OCI-LY3 (cell line): ENCODE measurements at regions not wholly inside any gene's neighbourhood (a gene's known extent, or its start where the extent isn't known, plus 50 kb on each side); places are given as distances from the start of the nearest gene placed in this dataset.
"Not testable (repeated sequence)": the region's sequence is repeated elsewhere in the genome, so short reads cannot be mapped to it uniquely, and the experiment has no call there.

ENCODE experiments used
- H2AFZ ChIP-seq: fragments of 200-600, 300-600 bp; shearing (Covaris generic); 2 replicates; pipeline ENCODE4 v1.6.0; 2014; ENCODE audit warnings: antibody characterized with exemption, low read depth, low read length
- H3K27ac ChIP-seq: fragments of 200-600, 300-600 bp; sonication (generic); 2 replicates; pipeline ENCODE4 v1.5.1; 2014; ENCODE audit warnings: mild to moderate bottlenecking, low read length, moderate library complexity, mixed read lengths
- H3K27me3 ChIP-seq: fragments of 200-600, 300-600 bp; sonication (generic); 2 replicates; pipeline ENCODE4 v1.6.1; 2014; ENCODE audit warnings: low read depth, low read length, mixed read lengths
- H3K36me3 ChIP-seq: fragments of 200-600, 300-600 bp; sonication (generic); replicated peaks from 2 replicates; pipeline ENCODE3; 2014; ENCODE audit warnings: low read depth, low read length, mixed read lengths
- H3K4me1 ChIP-seq: fragments of 300-600, 200-600 bp; sonication (generic); 2 replicates; pipeline ENCODE4 v1.6.1; 2014; ENCODE audit warnings: low read length, mixed read lengths
- H3K4me2 ChIP-seq: fragments of 200-600, 300-600 bp; sonication (generic); 2 replicates; pipeline ENCODE4 v1.6.1; 2014; ENCODE audit warnings: low read length, mixed read lengths
- H3K4me3 ChIP-seq: fragments of 300-600, 200-600 bp; sonication (generic); 2 replicates; pipeline ENCODE4 v1.5.1; 2014; ENCODE audit warnings: antibody characterized with exemption, mild to moderate bottlenecking, low read length, moderate library complexity
- H3K79me2 ChIP-seq: fragments of 300-600, 200-600 bp; shearing (Covaris generic); 2 replicates; pipeline ENCODE4 v1.6.1; 2014; ENCODE audit warnings: mild to moderate bottlenecking, low read length, mixed read lengths
- H3K9ac ChIP-seq: fragments of 300-600, 200-600 bp; shearing (Covaris generic); 2 replicates; pipeline ENCODE4 v1.6.0; 2014; ENCODE audit warnings: mild to moderate bottlenecking, low read length, moderate library complexity
- H3K9me3 ChIP-seq: fragments of 200-600, 300-600 bp; shearing (Covaris generic); 2 replicates; pipeline ENCODE4 v1.6.1; 2014; ENCODE audit warnings: low read length, mixed read lengths; ENCODE audit not compliant: insufficient read depth
- H4K20me1 ChIP-seq: fragments of 200-600, 300-600 bp; sonication (generic); 2 replicates; pipeline ENCODE4 v1.6.1; 2016; ENCODE audit warnings: low read length, mixed read lengths; ENCODE audit not compliant: insufficient read depth
- CTCF ChIP-seq: fragments of 200-600, 300-600 bp; sonication (generic); IDR thresholded peaks from 2 replicates; pipeline ENCODE4 v1.5.1; 2014; ENCODE audit warnings: antibody characterized with exemption, low read length, low read depth
- EZH2phosphoT487 ChIP-seq: fragments of 200-600 bp; shearing (Covaris generic); IDR thresholded peaks from 2 replicates; pipeline ENCODE4 v1.6.1; 2018; ENCODE audit warnings: antibody characterized with exemption, mixed run types, low read depth

GRCh38 chr3:177906126-177906511 lies 630.1 kb upstream of the KCNMB2 start:
- Histone ChIP-seq H3K27ac (no peak overlapping the region), H3K79me2 (no peaks in the 10 kb centered on the region)

GRCh38 chr3:177906578-177907229 lies 629.5 kb upstream of the KCNMB2 start:
- no peaks in the 10 kb centered on the region for H4K20me1 ChIP-seq
- peaks cover 10% of the 10 kb centered on the region for H3K4me1 ChIP-seq
- H3K79me2 ChIP-seq = no peaks in the 10 kb centered on the region
- no peak overlapping the region for H3K4me3 ChIP-seq
- no peak overlapping the region for H3K27ac ChIP-seq
- no peak for TF ChIP-seq EZH2phosphoT487
- TF ChIP-seq CTCF = no peak
- H3K4me2 ChIP-seq = no peak overlapping the region
- no peaks in the 10 kb centered on the region for H3K27me3 ChIP-seq
- no peak overlapping the region for H3K9ac ChIP-seq
- no peak overlapping the region for H2AFZ ChIP-seq
- no peaks in the 10 kb centered on the region for H3K9me3 ChIP-seq
- no peaks in the 10 kb centered on the region for H3K36me3 ChIP-seq

More at GRCh38 chr3:177906126-177906511, 630.1 kb upstream of the KCNMB2 start:
- no peaks in the 10 kb centered on the region for H3K27me3 ChIP-seq
- no peaks in the 10 kb centered on the region for H3K9me3 ChIP-seq
- H4K20me1 ChIP-seq = no peaks in the 10 kb centered on the region
- no peaks in the 10 kb centered on the region for H3K36me3 ChIP-seq
- no peak overlapping the region for H3K4me2 ChIP-seq
- H3K4me1 ChIP-seq = peaks cover 10% of the 10 kb centered on the region
- H3K4me3 ChIP-seq = no peak overlapping the region
- H2AFZ ChIP-seq = no peak overlapping the region
- TF ChIP-seq CTCF (no peak), EZH2phosphoT487 (no peak)
- H3K9ac ChIP-seq = no peak overlapping the region

- H3K27me3 ChIP-seq, H3K4me2 ChIP-seq, H3K4me3 ChIP-seq, H2AFZ ChIP-seq, H4K20me1 ChIP-seq, H3K36me3 ChIP-seq, H3K9me3 ChIP-seq, H3K27ac ChIP-seq, H3K79me2 ChIP-seq, H3K4me1 ChIP-seq, H3K9ac ChIP-seq: not testable (repeated sequence)
These were observed 626.7 kb upstream of the KCNMB2 start for GRCh38 chr3:177909530-177909929.

- no peaks in the 10 kb centered on the region for H3K36me3 ChIP-seq
- H3K4me1 ChIP-seq = no peaks in the 10 kb centered on the region
- no peak overlapping the region for H3K9ac ChIP-seq
- H2AFZ ChIP-seq = no peak overlapping the region
- H4K20me1 ChIP-seq = no peaks in the 10 kb centered on the region
- no peak overlapping the region for H3K4me3 ChIP-seq
- no peak overlapping the region for H3K4me2 ChIP-seq
- H3K79me2 ChIP-seq = no peaks in the 10 kb centered on the region
- no peaks in the 10 kb centered on the region for H3K9me3 ChIP-seq
- no peaks in the 10 kb centered on the region for H3K27me3 ChIP-seq
- TF ChIP-seq CTCF = no peak
- TF ChIP-seq EZH2phosphoT487 = no peak
- H3K27ac ChIP-seq = no peak overlapping the region
These were observed 622.0 kb upstream of the KCNMB2 start for GRCh38 chr3:177914224-177914623.

GRCh38 chr3:177916461-177916860 lies 619.8 kb upstream of the KCNMB2 start:
- no peaks in the 10 kb centered on the region for H3K9me3 ChIP-seq
- no peak overlapping the region for H2AFZ ChIP-seq
- H4K20me1 ChIP-seq = no peaks in the 10 kb centered on the region
- no peak overlapping the region for H3K4me2 ChIP-seq
- H3K27ac ChIP-seq = no peak overlapping the region
- no peaks in the 10 kb centered on the region for H3K79me2 ChIP-seq
- no peak overlapping the region for H3K9ac ChIP-seq
- no peaks in the 10 kb centered on the region for H3K27me3 ChIP-seq
- H3K36me3 ChIP-seq = no peaks in the 10 kb centered on the region
- no peak overlapping the region for H3K4me3 ChIP-seq
- no peaks in the 10 kb centered on the region for H3K4me1 ChIP-seq
- TF ChIP-seq CTCF = no peak
